ENCODE measurements at regions not wholly inside any gene's neighbourhood (a gene's known extent, or its start where the extent isn't known, plus 50 kb on each side); places are given as distances from the start of the nearest gene placed in this dataset.
A peak's percentile ranks its signal among the peaks of the same experiment; 100 is the strongest.

DNA sequence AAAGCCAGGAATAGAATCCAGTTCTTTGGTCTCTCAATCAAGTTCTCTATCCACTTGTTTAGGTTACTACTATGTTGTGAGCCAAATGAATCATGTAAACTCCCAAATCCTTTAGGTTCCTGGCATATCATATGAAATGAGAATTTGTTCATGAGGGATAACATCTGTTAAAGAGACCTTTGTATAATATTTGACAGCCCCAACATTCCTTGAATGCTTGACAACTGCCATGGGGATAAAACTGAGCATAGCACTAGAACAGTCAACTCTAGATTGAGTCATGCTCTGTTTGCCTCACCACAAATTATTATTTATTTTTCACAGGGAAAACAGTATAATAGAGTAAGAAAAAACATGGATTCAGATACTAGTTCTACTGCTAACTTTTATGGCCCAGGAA is 93.3 kb downstream of the NAA11 start:
- Histone ChIP-seq H3K9me3 (replicated peaks in 1 of 3) (no peaks in the 10 kb centered on the region), H3K27ac (no peak overlapping the region), H3K27me3 (no peaks in the 10 kb centered on the region), H3K36me3 (replicated peaks in 1 of 2) (no peaks in the 10 kb centered on the region), H3K4me3 (no peak overlapping the region), H3K4me1 (replicated peaks in 1 of 2) (peaks cover 0 to 5% of the 10 kb centered on the region in 2 donors)
- intact Hi-C loops (cut with DNase I), result no loop called here
- TF ChIP-seq, protein P1, sequence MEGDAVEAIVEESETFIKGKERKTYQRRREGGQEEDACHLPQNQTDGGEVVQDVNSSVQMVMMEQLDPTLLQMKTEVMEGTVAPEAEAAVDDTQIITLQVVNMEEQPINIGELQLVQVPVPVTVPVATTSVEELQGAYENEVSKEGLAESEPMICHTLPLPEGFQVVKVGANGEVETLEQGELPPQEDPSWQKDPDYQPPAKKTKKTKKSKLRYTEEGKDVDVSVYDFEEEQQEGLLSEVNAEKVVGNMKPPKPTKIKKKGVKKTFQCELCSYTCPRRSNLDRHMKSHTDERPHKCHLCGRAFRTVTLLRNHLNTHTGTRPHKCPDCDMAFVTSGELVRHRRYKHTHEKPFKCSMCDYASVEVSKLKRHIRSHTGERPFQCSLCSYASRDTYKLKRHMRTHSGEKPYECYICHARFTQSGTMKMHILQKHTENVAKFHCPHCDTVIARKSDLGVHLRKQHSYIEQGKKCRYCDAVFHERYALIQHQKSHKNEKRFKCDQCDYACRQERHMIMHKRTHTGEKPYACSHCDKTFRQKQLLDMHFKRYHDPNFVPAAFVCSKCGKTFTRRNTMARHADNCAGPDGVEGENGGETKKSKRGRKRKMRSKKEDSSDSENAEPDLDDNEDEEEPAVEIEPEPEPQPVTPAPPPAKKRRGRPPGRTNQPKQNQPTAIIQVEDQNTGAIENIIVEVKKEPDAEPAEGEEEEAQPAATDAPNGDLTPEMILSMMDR (IDR thresholded peaks at IDR 0.05), result no peak
- TF ChIP-seq POLR2A (IDR thresholded peaks at IDR 0.05), result no peak
- no peak for DNase-seq

DNA sequence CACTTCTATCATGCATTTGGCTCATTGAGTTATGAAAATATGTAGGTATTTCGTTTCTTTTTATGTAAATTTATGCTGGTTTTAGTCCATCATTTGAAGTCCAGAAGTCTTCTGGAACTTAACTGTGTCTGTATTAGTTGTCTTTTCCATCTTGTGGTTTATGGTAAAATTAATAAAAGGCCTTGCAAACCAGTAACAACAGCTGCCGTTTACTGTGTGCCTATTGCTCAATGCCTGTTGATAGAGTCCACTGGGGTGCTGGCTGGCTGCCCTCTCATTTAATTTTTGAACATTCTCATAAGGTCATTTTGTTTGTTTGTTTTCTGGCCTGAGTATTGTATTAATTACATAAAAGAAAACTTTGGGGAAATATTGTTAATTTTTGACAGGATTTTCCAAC is 98.0 kb downstream of the NAA11 start:
- peak in 3 of 7 donors; percentile 22 to 61 (median 23) for DNase-seq
- no peak overlapping the region for H3K4me3 ChIP-seq
- H3K27me3 ChIP-seq, result no peaks in the 10 kb centered on the region
- WGBS, 4 donors, result 38 to 45% (median 41%) methylated on average over 2 of the region's 2 CpGs
- TF ChIP-seq, protein P1 (IDR thresholded peaks at IDR 0.05), result no peak
- TF ChIP-seq POLR2A (IDR thresholded peaks at IDR 0.05), result no peak
- H3K4me1 ChIP-seq (replicated peaks in 1 of 2), result no peaks in the 10 kb centered on the region
- no peak overlapping the region for H3K27ac ChIP-seq
- H3K9me3 ChIP-seq (replicated peaks in 1 of 3), result no peaks in the 10 kb centered on the region
- intact Hi-C loops (cut with DNase I), result no loop called here
- no peaks in the 10 kb centered on the region for H3K36me3 ChIP-seq (replicated peaks in 1 of 2)

DNA sequence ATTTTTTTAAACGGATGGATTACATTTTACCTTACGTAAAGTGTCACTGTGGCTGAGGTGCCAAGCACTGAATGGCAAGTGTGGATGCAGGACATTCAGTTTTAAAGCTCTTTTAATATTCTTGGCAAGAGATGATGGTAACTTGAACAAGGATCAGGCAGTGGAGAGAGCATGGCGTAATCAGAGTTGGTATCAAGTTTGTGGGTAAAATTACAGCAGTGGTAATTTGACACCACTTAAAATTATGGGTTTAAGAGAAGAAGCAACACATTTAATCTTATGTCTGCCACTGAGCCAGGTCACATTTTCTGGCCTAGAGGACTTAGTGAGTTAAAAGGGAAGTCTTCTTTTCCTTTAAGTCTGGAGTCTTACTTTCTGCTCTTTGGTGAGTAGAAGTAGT is 100.5 kb downstream of the NAA11 start:
- Histone ChIP-seq H3K27ac (no peak overlapping the region), H3K4me1 (replicated peaks in 1 of 2) (no peaks in the 10 kb centered on the region), H3K9me3 (replicated peaks in 1 of 3) (no peaks in the 10 kb centered on the region), H3K36me3 (replicated peaks in 1 of 2) (no peaks in the 10 kb centered on the region), H3K27me3 (no peaks in the 10 kb centered on the region), H3K4me3 (no peak overlapping the region)
- no peak for DNase-seq
- TF ChIP-seq, protein P1 (IDR thresholded peaks at IDR 0.05), result no peak
- TF ChIP-seq POLR2A (IDR thresholded peaks at IDR 0.05), result no peak
- 29 to 32% (median 30%) methylated on average over 3 of the region's 3 CpGs for WGBS, 4 donors
- intact Hi-C loops (cut with DNase I), result no loop called here

DNA sequence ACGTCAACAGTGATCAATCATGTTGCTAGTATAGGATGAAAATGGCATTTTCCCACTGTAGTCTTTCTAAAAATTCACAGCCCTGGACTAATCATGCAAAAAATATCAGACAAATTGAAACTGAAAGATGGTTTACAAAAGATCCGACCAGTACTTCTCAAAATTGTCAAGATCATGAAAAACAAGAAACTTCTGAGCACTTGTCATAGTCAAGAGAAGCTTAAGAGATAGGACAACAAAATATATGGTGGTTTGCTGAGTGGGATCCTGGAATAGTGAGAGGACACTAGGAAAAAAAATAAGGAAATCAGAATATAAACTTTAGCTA is 101.1 kb downstream of the NAA11 start:
- Histone ChIP-seq H3K27me3 (no peaks in the 10 kb centered on the region), H3K4me1 (replicated peaks in 1 of 2) (no peaks in the 10 kb centered on the region), H3K36me3 (replicated peaks in 1 of 2) (no peaks in the 10 kb centered on the region), H3K27ac (no peak overlapping the region), H3K9me3 (replicated peaks in 1 of 3) (no peaks in the 10 kb centered on the region), H3K4me3 (no peak overlapping the region)
- no peak for DNase-seq
- TF ChIP-seq POLR2A (IDR thresholded peaks at IDR 0.05), result no peak
- TF ChIP-seq, protein P1 (IDR thresholded peaks at IDR 0.05), result no peak
- intact Hi-C loops (cut with DNase I), result no loop called here
- WGBS, 4 donors, result 49 to 58% (median 57%) methylated on average over 2 of the region's 2 CpGs
